ENCODE measurements at regions not wholly inside any gene's neighbourhood (a gene's known extent, or its start where the extent isn't known, plus 50 kb on each side); places are given as distances from the start of the nearest gene placed in this dataset.

- DNase-seq (ENCODE audit: low spot score): no peak
Observed at GRCh38 chr13:65032825-65033224, 2197.3 kb downstream of the PCDH9 start.

- no peak for DNase-seq (ENCODE audit: low spot score)
Observed at GRCh38 chr13:65028101-65028500, 2202.0 kb downstream of the PCDH9 start.

- DNase-seq (ENCODE audit: low spot score): no peak
Observed at GRCh38 chr13:65026505-65026904, 2203.6 kb downstream of the PCDH9 start.

- DNase-seq (ENCODE audit: low spot score): no peak
Observed at GRCh38 chr13:65011378-65011777, 2218.8 kb downstream of the PCDH9 start.

GRCh38 chr13:64997438-64997837 lies 2232.7 kb downstream of the PCDH9 start:
- DNase-seq (ENCODE audit: low spot score): no peak

GRCh38 chr13:64993514-64994164 lies 2236.5 kb downstream of the PCDH9 start:
- no peak for DNase-seq (ENCODE audit: low spot score)

- no peak for DNase-seq (ENCODE audit: low spot score)
Observed at GRCh38 chr13:64992314-64992713, 2237.8 kb downstream of the PCDH9 start.

GRCh38 chr13:64985075-64985474 lies 2245.1 kb downstream of the PCDH9 start:
- DNase-seq (ENCODE audit: low spot score): no peak

GRCh38 chr13:64962404-64962803 lies 2267.7 kb downstream of the PCDH9 start:
- DNase-seq (ENCODE audit: low spot score): no peak

- DNase-seq (ENCODE audit: low spot score): no peak
Observed at GRCh38 chr13:64959276-64959675, 2270.9 kb downstream of the PCDH9 start.

- DNase-seq (ENCODE audit: low spot score): no peak
Observed at GRCh38 chr13:64958106-64958505, 2272.0 kb downstream of the PCDH9 start.

GRCh38 chr13:64938660-64939059 lies 2291.5 kb downstream of the PCDH9 start:
- DNase-seq (ENCODE audit: low spot score): no peak

GRCh38 chr13:64937302-64937701 lies 2292.8 kb downstream of the PCDH9 start:
- no peak for DNase-seq (ENCODE audit: low spot score)

- no peak for DNase-seq (ENCODE audit: low spot score)
Observed at GRCh38 chr13:64936879-64937278, 2293.3 kb downstream of the PCDH9 start.

GRCh38 chr13:64935441-64935840 lies 2294.7 kb downstream of the PCDH9 start:
- no peak for DNase-seq (ENCODE audit: low spot score)

GRCh38 chr13:64934569-64935362 lies 2295.4 kb downstream of the PCDH9 start:
- DNase-seq (ENCODE audit: low spot score): no peak

- no peak for DNase-seq (ENCODE audit: low spot score)
Observed at GRCh38 chr13:64930636-64931035, 2299.5 kb downstream of the PCDH9 start.

GRCh38 chr13:64928696-64929499 lies 2301.2 kb downstream of the PCDH9 start:
- no peak for DNase-seq (ENCODE audit: low spot score)

GRCh38 chr13:64925727-64926126 lies 2304.4 kb downstream of the PCDH9 start:
- DNase-seq (ENCODE audit: low spot score): no peak

GRCh38 chr13:64925284-64925683 lies 2304.9 kb downstream of the PCDH9 start:
- DNase-seq (ENCODE audit: low spot score): no peak

- DNase-seq (ENCODE audit: low spot score): no peak
Observed at GRCh38 chr13:64924401-64924800, 2305.7 kb downstream of the PCDH9 start.

GRCh38 chr13:64917566-64917965 lies 2312.6 kb downstream of the PCDH9 start:
- no peak for DNase-seq (ENCODE audit: low spot score)

- no peak for DNase-seq (ENCODE audit: low spot score)
Observed at GRCh38 chr13:64912141-64912540, 2318.0 kb downstream of the PCDH9 start.

All from SW480 (cell line).